H1 (cell line): ENCODE measurements at regions not wholly inside any gene's neighbourhood (a gene's known extent, or its start where the extent isn't known, plus 50 kb on each side); places are given as distances from the start of the nearest gene placed in this dataset.
A peak's percentile ranks its signal among the peaks of the same experiment; 100 is the strongest.

Experiments used
- CTCF ChIA-PET: fragments of 300-600 bp; sonication (Branson Sonifier 250); formaldehyde crosslinking; loops from one replicate; lab custom pipeline; 2021; ENCODE audit not compliant: partially characterized antibody; lab: Charles Lee
- POLR2A ChIA-PET: fragments of 300-600 bp; sonication (Branson Sonifier 250); formaldehyde crosslinking; loops from one replicate; lab custom pipeline; 2021; ENCODE audit warnings: inconsistent platforms; ENCODE audit not compliant: partially characterized antibody; lab: Charles Lee
- DNase-seq, 2 experiments: peaks; one replicate each; pipeline versions ENCODE4 v3.0.0 to v3.0.0-alpha.2; 2010 to 2022; ENCODE audit warnings: low spot score in 2 of 2, low read depth in 1 of 2, mixed read lengths in 1 of 2
- FAIRE-seq: peaks from 2 replicates; lab custom pipeline; 2011; peaks lifted over from hg19 to GRCh38; lab: Jason Lieb, UNC
- H2AFZ ChIP-seq: 2 replicates; pipeline ENCODE4 v1.8.1; 2012; ENCODE audit warnings: low read length, inconsistent platforms
- H2AK5ac ChIP-seq: 2 replicates; pipeline ENCODE4 v1.6.1; 2013; ENCODE audit warnings: low read depth, low read length
- H2BK120ac ChIP-seq: replicated peaks from 2 replicates; pipeline ENCODE3; 2013; ENCODE audit warnings: low read depth, low read length, inconsistent platforms
- H2BK12ac ChIP-seq: 2 replicates; pipeline ENCODE4 v1.6.1; 2013; ENCODE audit warnings: low read depth, low read length
- H2BK15ac ChIP-seq: 2 replicates; pipeline ENCODE4 v1.6.1; 2013; ENCODE audit warnings: low read length
- H2BK20ac ChIP-seq: 2 replicates; pipeline ENCODE4 v1.6.1; 2013; ENCODE audit warnings: low read length
- H2BK5ac ChIP-seq: 2 replicates; pipeline ENCODE4 v1.6.1; 2013; ENCODE audit warnings: low read depth, low read length
- H3K14ac ChIP-seq: 2 replicates; pipeline ENCODE4 v1.6.1; 2013; ENCODE audit warnings: inconsistent platforms; ENCODE audit not compliant: insufficient read length
- H3K18ac ChIP-seq: 2 replicates; pipeline ENCODE4 v1.6.1; 2013; ENCODE audit warnings: low read length; ENCODE audit errors: extremely low read depth
- H3K23ac ChIP-seq: 2 replicates; pipeline ENCODE4 v1.6.1; 2013; ENCODE audit warnings: inconsistent platforms; ENCODE audit not compliant: insufficient read length
- H3K23me2 ChIP-seq: 2 replicates; pipeline ENCODE4 v1.6.1; 2013; ENCODE audit warnings: low read depth, low read length
- H3K27ac ChIP-seq: 2 replicates; pipeline ENCODE4 v1.6.1; 2011; ENCODE audit warnings: low read depth, low read length, inconsistent platforms
- H3K27me3 ChIP-seq, 4 experiments: replicated peaks in 1 of 4; 1 replicate in 1 of 4; 2 replicates in 3 of 4; pipeline versions ENCODE4 v1.6.1 to v1.8.1; 2011 to 2013; ENCODE audit warnings: low read length in 3 of 4, mild to moderate bottlenecking in 3 of 4, inconsistent platforms in 2 of 4, mixed read lengths in 2 of 4, moderate library complexity in 1 of 4; ENCODE audit not compliant: control insufficient read depth in 3 of 4, insufficient read depth in 3 of 4; ENCODE audit errors: extremely low read depth in 1 of 4
- H3K36me3 ChIP-seq, 4 experiments: 2 replicates each; pipeline versions ENCODE4 v1.6.1 to v1.8.1; 2011 to 2013; ENCODE audit warnings: mild to moderate bottlenecking in 4 of 4, low read length in 3 of 4, moderate library complexity in 2 of 4, control low read depth in 1 of 4, inconsistent platforms in 1 of 4; ENCODE audit not compliant: insufficient read depth in 4 of 4, control insufficient read depth in 2 of 4
- H3K4ac ChIP-seq: replicated peaks from 2 replicates; pipeline ENCODE3; 2013; ENCODE audit warnings: low read length, low read depth, mixed read lengths, inconsistent platforms; ENCODE audit not compliant: insufficient read length
- H3K4me1 ChIP-seq, 4 experiments: replicated peaks in 1 of 4; 1 replicate in 1 of 4; 2 replicates in 3 of 4; pipeline versions ENCODE4 v1.6.1 to v1.8.1; 2011 to 2013; ENCODE audit warnings: low read length in 3 of 4, inconsistent platforms in 2 of 4, mixed read lengths in 1 of 4; ENCODE audit not compliant: insufficient read depth in 4 of 4, control insufficient read depth in 3 of 4
- H3K4me2 ChIP-seq, 2 experiments: 2 replicates each; pipeline versions ENCODE4 v1.6.1 to v1.8.1; 2011 to 2013; ENCODE audit warnings: low read depth in 2 of 2, low read length in 2 of 2, control low read depth in 1 of 2, inconsistent platforms in 1 of 2, mild to moderate bottlenecking in 1 of 2; ENCODE audit not compliant: insufficient read depth in 1 of 2
- H3K4me3 ChIP-seq, 4 experiments: fragments of 200-600, 300-600 bp in 1 of 4; sonication (generic), shearing (Covaris generic), sonication (Bioruptor Twin) in 1 of 4; 2 replicates each; pipeline versions ENCODE4 v1.5.1 to v1.8.1; 2011 to 2016; ENCODE audit warnings: low read length in 4 of 4, low read depth in 3 of 4, control low read depth in 2 of 4, inconsistent platforms in 2 of 4, mild to moderate bottlenecking in 2 of 4, mixed read lengths in 1 of 4, moderate library complexity in 1 of 4; ENCODE audit not compliant: insufficient read depth in 2 of 4; ENCODE audit errors: extremely low read depth in 1 of 4
- H3K56ac ChIP-seq: replicated peaks from 2 replicates; pipeline ENCODE3; 2013; ENCODE audit warnings: low read depth, mild to moderate bottlenecking, mixed read lengths, low read length, inconsistent platforms; ENCODE audit not compliant: insufficient read length
- H3K79me1 ChIP-seq: 2 replicates; pipeline ENCODE4 v1.6.1; 2013; ENCODE audit warnings: low read depth, low read length, control low read depth
- H3K79me2 ChIP-seq, 2 experiments: 2 replicates each; pipeline versions ENCODE4 v1.6.1 to v1.8.1; 2012 to 2013; ENCODE audit warnings: low read length in 2 of 2, mild to moderate bottlenecking in 2 of 2, inconsistent platforms in 1 of 2; ENCODE audit not compliant: insufficient read depth in 2 of 2, control insufficient read depth in 1 of 2
- H3K9ac ChIP-seq, 4 experiments: replicated peaks in 1 of 4; 1 replicate in 1 of 4; 2 replicates in 3 of 4; pipeline versions ENCODE4 v1.6.1 to v1.8.1; 2011 to 2013; ENCODE audit warnings: low read depth in 3 of 4, low read length in 3 of 4, control low read depth in 2 of 4, mild to moderate bottlenecking in 2 of 4, moderate library complexity in 2 of 4, inconsistent platforms in 1 of 4; ENCODE audit errors: extremely low read depth in 1 of 4
- H3K9me3 ChIP-seq, 2 experiments: 2 replicates each; pipeline versions ENCODE4 v1.6.1 to v1.8.1; 2012 to 2013; ENCODE audit warnings: mild to moderate bottlenecking in 2 of 2, moderate library complexity in 2 of 2, control low read depth in 1 of 2, inconsistent platforms in 1 of 2, low read depth in 1 of 2, low read length in 1 of 2, mixed read lengths in 1 of 2; ENCODE audit not compliant: insufficient read depth in 2 of 2
- H4K20me1 ChIP-seq, 2 experiments: replicated peaks in 1 of 2; 2 replicates each; pipeline versions ENCODE3 to v1.8.1; 2011 to 2013; ENCODE audit warnings: inconsistent platforms in 2 of 2, low read length in 2 of 2, mild to moderate bottlenecking in 1 of 2; ENCODE audit not compliant: insufficient read depth in 2 of 2, control insufficient read depth in 1 of 2
- H4K5ac ChIP-seq: 2 replicates; pipeline ENCODE4 v1.6.1; 2013; ENCODE audit warnings: low read length, low read depth, mixed read lengths, inconsistent platforms; ENCODE audit not compliant: insufficient read length
- H4K8ac ChIP-seq: 2 replicates; pipeline ENCODE4 v1.8.0; 2013; ENCODE audit warnings: mild to moderate bottlenecking, moderate library complexity, low read length, inconsistent platforms; ENCODE audit not compliant: insufficient read depth; ENCODE audit errors: extremely low read depth
- H4K91ac ChIP-seq: replicated peaks from 2 replicates; pipeline ENCODE3; 2013; ENCODE audit warnings: low read length, mixed read lengths, inconsistent platforms; ENCODE audit not compliant: insufficient read length
- ASH2L ChIP-seq: fragments of 200-600, 300-600 bp; sonication (generic); IDR thresholded peaks from one replicate; pipeline ENCODE4 v1.7.1; 2017; ENCODE audit warnings: low read length
- CEBPB ChIP-seq: IDR thresholded peaks from 2 replicates; pipeline ENCODE4 v1.6.1; 2012; ENCODE audit warnings: low read depth, low read length
- CTBP2 ChIP-seq: IDR thresholded peaks from 2 replicates; pipeline ENCODE4 v1.7.0; 2011; ENCODE audit warnings: borderline replicate concordance, mild to moderate bottlenecking, moderate library complexity, mixed read lengths, low read length; ENCODE audit not compliant: insufficient read depth, insufficient read length
- EP300 ChIP-seq, 2 experiments: IDR thresholded peaks; 1 replicate in 1 of 2; 2 replicates in 1 of 2; pipeline ENCODE4 v1.6.1; 2011 to 2012; ENCODE audit warnings: low read depth in 2 of 2, low read length in 2 of 2, mild to moderate bottlenecking in 2 of 2, borderline replicate concordance in 1 of 2, inconsistent platforms in 1 of 2, moderate library complexity in 1 of 2
- FOSL1 ChIP-seq: IDR thresholded peaks from 2 replicates; pipeline ENCODE4 v1.6.1; 2011; ENCODE audit warnings: mild to moderate bottlenecking, low read depth, low read length, moderate library complexity; ENCODE audit not compliant: insufficient read depth
- GTF2F1 ChIP-seq: IDR thresholded peaks from 2 replicates; pipeline ENCODE4 v1.6.1; 2012; ENCODE audit warnings: low read depth, low read length, improper control_type of control experiment, borderline replicate concordance
- KDM4A ChIP-seq: IDR thresholded peaks from one replicate; pipeline ENCODE4 v1.7.1; 2012; ENCODE audit warnings: low read depth, mild to moderate bottlenecking, moderate library complexity, low read length, inconsistent platforms; ENCODE audit not compliant: severe bottlenecking
- RXRA ChIP-seq: IDR thresholded peaks from 2 replicates; pipeline ENCODE4 v1.6.1; 2011; ENCODE audit warnings: low read depth, mild to moderate bottlenecking, low read length, moderate library complexity; ENCODE audit not compliant: insufficient read depth
- SAP30 ChIP-seq: fragments of 300-600 bp; sonication (generic); IDR thresholded peaks from 2 replicates; pipeline ENCODE4 v1.7.1; 2012; ENCODE audit warnings: low read length, moderate library complexity, mild to moderate bottlenecking, inconsistent platforms; ENCODE audit not compliant: insufficient read depth, insufficient replicate concordance
- SIX5 ChIP-seq: IDR thresholded peaks from 2 replicates; pipeline ENCODE4 v1.6.1; 2011; ENCODE audit warnings: mild to moderate bottlenecking, low read depth, low read length
- SP4 ChIP-seq: IDR thresholded peaks from 2 replicates; pipeline ENCODE4 v1.6.1; 2012; ENCODE audit warnings: low read length, inconsistent platforms
- SUZ12 ChIP-seq: fragments of 200-600 bp; sonication (generic); IDR thresholded peaks from 2 replicates; pipeline ENCODE4 v1.6.1; 2012; ENCODE audit warnings: mild to moderate bottlenecking, inconsistent platforms, low read length, moderate library complexity, mixed read lengths
- TAF1 ChIP-seq: IDR thresholded peaks from 2 replicates; pipeline ENCODE4 v1.6.1; 2011; ENCODE audit warnings: mild to moderate bottlenecking, low read depth, low read length
- WGBS, 2 experiments: shearing (Covaris generic) in 1 of 2; methylation state at CpG; one replicate each; pipeline versions ENCODE4 v1.1.6 to v1.1.7; 2013 to 2015; ENCODE audit warnings: low lambda C conversion rate in 2 of 2, mixed read lengths in 2 of 2, inconsistent platforms in 1 of 2, low coverage in 1 of 2, missing lambda C conversion rate in 1 of 2; ENCODE audit not compliant: insufficient replicate concordance in 2 of 2, insufficient coverage in 1 of 2, insufficient read length in 1 of 2; ENCODE audit errors: extremely low coverage in 1 of 2, missing lambda C conversion rate in 1 of 2; 5-methylcytosine and 5-hydroxymethylcytosine counted together

- Histone ChIP-seq H3K79me1 (no peaks in the 10 kb centered on the region), H3K14ac (no peak overlapping the region), H2AK5ac (no peak overlapping the region), H2BK12ac (no peak overlapping the region), H3K27me3 (no peaks in the 10 kb centered on the region), H4K91ac (no peak overlapping the region), H3K23ac (no peak overlapping the region), H3K9me3 (no peaks in the 10 kb centered on the region), H3K56ac (no peak overlapping the region), H4K8ac (no peak overlapping the region), H2BK20ac (no peak overlapping the region), H3K4me3 (no peak overlapping the region), H2AFZ (0 out of 2 replicates have a peak overlapping the region, but pooled peaks have one; percentile 21), H2BK15ac (no peak overlapping the region), H2BK5ac (no peak overlapping the region), H3K18ac (no peak overlapping the region), H4K5ac (no peak overlapping the region), H3K4me1 (peaks cover 0 to 5% (median 1%) of the 10 kb centered on the region in 4 experiments; a peak in 3 of 7 replicates), H3K4ac (no peak overlapping the region), H4K20me1 (no peaks in the 10 kb centered on the region), H3K79me2 (no peaks in the 10 kb centered on the region), H3K9ac (no peak overlapping the region), H3K23me2 (no peaks in the 10 kb centered on the region), H3K4me2 (no peak overlapping the region), H2BK120ac (no peak overlapping the region), H3K36me3 (no peaks in the 10 kb centered on the region), H3K27ac (no peak overlapping the region)
- POLR2A ChIA-PET, result no interaction called here
- 88% methylated on average over 2 of the region's 2 CpGs; no CpG with 5 or more reads in 1 of the 2 experiments for WGBS, 2 experiments
- FAIRE-seq (no peak), DNase-seq (no peak)
- CTCF ChIA-PET, result interaction anchor here (1.4 kb wide), 1 partner anchor 13 kb away, joined by 3 read pairs; no protein-coding TSS in a partner anchor
- TF ChIP-seq EP300 (IDR thresholded peaks at IDR 0.05; ENCODE audit: borderline replicate concordance in 1 of 2, low read depth in 2 of 2, low read length in 2 of 2) (no peak), KDM4A (no peak), CTBP2 (no peak), GTF2F1 (no peak), RXRA (no peak), TAF1 (no peak), FOSL1 (no peak), CEBPB (no peak), ASH2L (no peak), SUZ12 (no peak), SIX5 (no peak), SAP30 (no peak), SP4 (no peak)
Measured at GRCh38 chr1:72636631-72637030, 354.3 kb upstream of the NEGR1 start.
